ENCODE measurements at regions not wholly inside any gene's neighbourhood (a gene's known extent, or its start where the extent isn't known, plus 50 kb on each side); places are given as distances from the start of the nearest gene placed in this dataset.

- H3K27me3 ChIP-seq (replicated peaks in 2 of 5; ENCODE audit: control insufficient read depth in 4 of 5, insufficient read depth in 5 of 5, low read length in 4 of 5) = peaks cover 0 to 35% (median 5%) of the 10 kb centered on the region in 5 experiments
- no peaks in the 10 kb centered on the region for H3K36me3 ChIP-seq (ENCODE audit: control insufficient read depth in 4 of 4, insufficient read depth in 4 of 4, low read length in 3 of 4)
- WGBS (ENCODE audit: insufficient coverage) = 90% methylated on average over 5 of the region's 11 CpGs
- CTCF ChIA-PET = no interaction called here
- no peak for DNase-seq
- H3K4me1 ChIP-seq (ENCODE audit: control extremely low read depth in 1 of 4, control insufficient read depth in 4 of 4, insufficient read depth in 4 of 4, low read length in 3 of 4) = no peaks in the 10 kb centered on the region
- no peak overlapping the region for H3K4me3 ChIP-seq (ENCODE audit: control insufficient read depth in 1 of 7, extremely low read depth in 1 of 7, insufficient read depth in 4 of 7, low read depth in 2 of 7, low read length in 6 of 7)
- no peak overlapping the region for H3K27ac ChIP-seq (ENCODE audit: insufficient read depth in 1 of 2, low read depth in 1 of 2, low read length in 2 of 2, poor library complexity in 1 of 2, severe bottlenecking in 2 of 2)
- POLR2A ChIA-PET = no interaction called here
- H3K9me3 ChIP-seq (ENCODE audit: control extremely low read depth in 1 of 5, control insufficient read depth in 4 of 5, insufficient read depth in 2 of 5, low read depth in 1 of 5, low read length in 4 of 5) = no peaks in the 10 kb centered on the region
These were observed 442.5 kb downstream of the GLRX3 start for GRCh38 chr10:130578532-130579289.

GRCh38 chr10:130579913-130580312 is 443.7 kb downstream of the GLRX3 start:
- H3K36me3 ChIP-seq (ENCODE audit: control insufficient read depth in 4 of 4, insufficient read depth in 4 of 4, low read length in 3 of 4) = no peaks in the 10 kb centered on the region
- H3K27ac ChIP-seq (ENCODE audit: insufficient read depth in 1 of 2, low read depth in 1 of 2, low read length in 2 of 2, poor library complexity in 1 of 2, severe bottlenecking in 2 of 2) = no peak overlapping the region

GRCh38 chr10:130580975-130581374 is 444.8 kb downstream of the GLRX3 start:
- ChIA-PET POLR2A (no interaction called here), CTCF (no interaction called here)
- H3K4me1 ChIP-seq (ENCODE audit: control extremely low read depth in 1 of 4, control insufficient read depth in 4 of 4, insufficient read depth in 4 of 4, low read length in 3 of 4) = no peaks in the 10 kb centered on the region
- H3K27me3 ChIP-seq (replicated peaks in 2 of 5; ENCODE audit: control insufficient read depth in 4 of 5, insufficient read depth in 5 of 5, low read length in 4 of 5) = peaks cover 0 to 23% (median 2%) of the 10 kb centered on the region in 5 experiments
- no peak for DNase-seq
- H3K4me3 ChIP-seq (ENCODE audit: control insufficient read depth in 1 of 7, extremely low read depth in 1 of 7, insufficient read depth in 4 of 7, low read depth in 2 of 7, low read length in 6 of 7) = no peak overlapping the region
- 97% methylated on average over 5 of the region's 5 CpGs for WGBS (ENCODE audit: insufficient coverage)
- no peak overlapping the region for H3K27ac ChIP-seq (ENCODE audit: insufficient read depth in 1 of 2, low read depth in 1 of 2, low read length in 2 of 2, poor library complexity in 1 of 2, severe bottlenecking in 2 of 2)
- H3K9me3 ChIP-seq (ENCODE audit: control extremely low read depth in 1 of 5, control insufficient read depth in 4 of 5, insufficient read depth in 2 of 5, low read depth in 1 of 5, low read length in 4 of 5) = no peaks in the 10 kb centered on the region
- no peaks in the 10 kb centered on the region for H3K36me3 ChIP-seq (ENCODE audit: control insufficient read depth in 4 of 4, insufficient read depth in 4 of 4, low read length in 3 of 4)

More at GRCh38 chr10:130579913-130580312, 443.7 kb downstream of the GLRX3 start:
- Histone ChIP-seq H3K27me3 (replicated peaks in 2 of 5; ENCODE audit: control insufficient read depth in 4 of 5, insufficient read depth in 5 of 5, low read length in 4 of 5) (peaks cover 0 to 31% (median 2%) of the 10 kb centered on the region in 5 experiments), H3K4me3 (ENCODE audit: control insufficient read depth in 1 of 7, extremely low read depth in 1 of 7, insufficient read depth in 4 of 7, low read depth in 2 of 7, low read length in 6 of 7) (no peak overlapping the region), H3K4me1 (ENCODE audit: control extremely low read depth in 1 of 4, control insufficient read depth in 4 of 4, insufficient read depth in 4 of 4, low read length in 3 of 4) (no peaks in the 10 kb centered on the region), H3K9me3 (ENCODE audit: control extremely low read depth in 1 of 5, control insufficient read depth in 4 of 5, insufficient read depth in 2 of 5, low read depth in 1 of 5, low read length in 4 of 5) (no peaks in the 10 kb centered on the region)
- 76% methylated on average over 4 of the region's 4 CpGs for WGBS (ENCODE audit: insufficient coverage)
- ChIA-PET CTCF (no interaction called here), POLR2A (no interaction called here)
- no peak for DNase-seq

GRCh38 chr10:130587718-130588117 is 451.5 kb downstream of the GLRX3 start:
- Histone ChIP-seq H3K4me1 (ENCODE audit: control extremely low read depth in 1 of 4, control insufficient read depth in 4 of 4, insufficient read depth in 4 of 4, low read length in 3 of 4) (no peaks in the 10 kb centered on the region), H3K4me3 (ENCODE audit: control insufficient read depth in 1 of 7, extremely low read depth in 1 of 7, insufficient read depth in 4 of 7, low read depth in 2 of 7, low read length in 6 of 7) (no peak overlapping the region), H3K27ac (ENCODE audit: insufficient read depth in 1 of 2, low read depth in 1 of 2, low read length in 2 of 2, poor library complexity in 1 of 2, severe bottlenecking in 2 of 2) (no peak overlapping the region), H3K36me3 (ENCODE audit: control insufficient read depth in 4 of 4, insufficient read depth in 4 of 4, low read length in 3 of 4) (no peaks in the 10 kb centered on the region), H3K27me3 (replicated peaks in 2 of 5; ENCODE audit: control insufficient read depth in 4 of 5, insufficient read depth in 5 of 5, low read length in 4 of 5) (peaks cover 0 to 5% (median 0%) of the 10 kb centered on the region in 5 experiments), H3K9me3 (ENCODE audit: control extremely low read depth in 1 of 5, control insufficient read depth in 4 of 5, insufficient read depth in 2 of 5, low read depth in 1 of 5, low read length in 4 of 5) (no peaks in the 10 kb centered on the region)
- ChIA-PET POLR2A (no interaction called here), CTCF (no interaction called here)
- 76% methylated on average over 3 of the region's 4 CpGs for WGBS (ENCODE audit: insufficient coverage)
- DNase-seq = no peak

- Histone ChIP-seq H3K36me3 (ENCODE audit: control insufficient read depth in 4 of 4, insufficient read depth in 4 of 4, low read length in 3 of 4) (no peaks in the 10 kb centered on the region), H3K4me3 (ENCODE audit: control insufficient read depth in 1 of 7, extremely low read depth in 1 of 7, insufficient read depth in 4 of 7, low read depth in 2 of 7, low read length in 6 of 7) (no peak overlapping the region), H3K4me1 (ENCODE audit: control extremely low read depth in 1 of 4, control insufficient read depth in 4 of 4, insufficient read depth in 4 of 4, low read length in 3 of 4) (no peaks in the 10 kb centered on the region), H3K9me3 (ENCODE audit: control extremely low read depth in 1 of 5, control insufficient read depth in 4 of 5, insufficient read depth in 2 of 5, low read depth in 1 of 5, low read length in 4 of 5) (peaks cover 0 to 1% (median 0%) of the 10 kb centered on the region in 5 experiments), H3K27ac (ENCODE audit: insufficient read depth in 1 of 2, low read depth in 1 of 2, low read length in 2 of 2, poor library complexity in 1 of 2, severe bottlenecking in 2 of 2) (no peak overlapping the region), H3K27me3 (replicated peaks in 2 of 5; ENCODE audit: control insufficient read depth in 4 of 5, insufficient read depth in 5 of 5, low read length in 4 of 5) (peaks cover 0 to 8% (median 2%) of the 10 kb centered on the region in 5 experiments)
- 76% methylated on average over 7 of the region's 9 CpGs for WGBS (ENCODE audit: insufficient coverage)
- POLR2A ChIA-PET = no interaction called here
- no peak for DNase-seq
- CTCF ChIA-PET = no interaction called here
These were observed 469.8 kb downstream of the GLRX3 start for GRCh38 chr10:130606001-130606405.

- Histone ChIP-seq H3K27me3 (replicated peaks in 2 of 5; ENCODE audit: control insufficient read depth in 4 of 5, insufficient read depth in 5 of 5, low read length in 4 of 5) (peaks cover 0 to 10% (median 2%) of the 10 kb centered on the region in 5 experiments), H3K4me1 (ENCODE audit: control extremely low read depth in 1 of 4, control insufficient read depth in 4 of 4, insufficient read depth in 4 of 4, low read length in 3 of 4) (no peaks in the 10 kb centered on the region), H3K36me3 (ENCODE audit: control insufficient read depth in 4 of 4, insufficient read depth in 4 of 4, low read length in 3 of 4) (no peaks in the 10 kb centered on the region), H3K27ac (ENCODE audit: insufficient read depth in 1 of 2, low read depth in 1 of 2, low read length in 2 of 2, poor library complexity in 1 of 2, severe bottlenecking in 2 of 2) (no peak overlapping the region), H3K4me3 (ENCODE audit: control insufficient read depth in 1 of 7, extremely low read depth in 1 of 7, insufficient read depth in 4 of 7, low read depth in 2 of 7, low read length in 6 of 7) (no peak overlapping the region), H3K9me3 (ENCODE audit: control extremely low read depth in 1 of 5, control insufficient read depth in 4 of 5, insufficient read depth in 2 of 5, low read depth in 1 of 5, low read length in 4 of 5) (peaks cover 0 to 6% (median 2%) of the 10 kb centered on the region in 5 experiments)
- DNase-seq = no peak
- POLR2A ChIA-PET = no interaction called here
- 93% methylated on average over 9 of the region's 9 CpGs for WGBS (ENCODE audit: insufficient coverage)
- CTCF ChIA-PET = interaction anchor here (0.9 kb wide), 1 partner anchor 10 kb away, joined by 3 read pairs; no protein-coding TSS in a partner anchor
These were observed 471.2 kb downstream of the GLRX3 start for GRCh38 chr10:130607366-130607765.

GRCh38 chr10:130611239-130611638 is 475.0 kb downstream of the GLRX3 start:
- Histone ChIP-seq H3K27me3 (replicated peaks in 2 of 5; ENCODE audit: control insufficient read depth in 4 of 5, insufficient read depth in 5 of 5, low read length in 4 of 5) (peaks cover 0 to 7% (median 2%) of the 10 kb centered on the region in 5 experiments), H3K27ac (ENCODE audit: insufficient read depth in 1 of 2, low read depth in 1 of 2, low read length in 2 of 2, poor library complexity in 1 of 2, severe bottlenecking in 2 of 2) (no peak overlapping the region), H3K36me3 (ENCODE audit: control insufficient read depth in 4 of 4, insufficient read depth in 4 of 4, low read length in 3 of 4) (no peaks in the 10 kb centered on the region), H3K4me1 (ENCODE audit: control extremely low read depth in 1 of 4, control insufficient read depth in 4 of 4, insufficient read depth in 4 of 4, low read length in 3 of 4) (peaks cover 3 to 10% (median 8%) of the 10 kb centered on the region in 4 experiments), H3K4me3 (ENCODE audit: control insufficient read depth in 1 of 7, extremely low read depth in 1 of 7, insufficient read depth in 4 of 7, low read depth in 2 of 7, low read length in 6 of 7) (no peak overlapping the region), H3K9me3 (ENCODE audit: control extremely low read depth in 1 of 5, control insufficient read depth in 4 of 5, insufficient read depth in 2 of 5, low read depth in 1 of 5, low read length in 4 of 5) (peaks cover 0 to 6% (median 2%) of the 10 kb centered on the region in 5 experiments)
- WGBS (ENCODE audit: insufficient coverage) = 100% methylated on average over 4 of the region's 5 CpGs
- ChIA-PET POLR2A (no interaction called here), CTCF (no interaction called here)
- no peak for DNase-seq
